ENCODE measurements at regions not wholly inside any gene's neighbourhood (a gene's known extent, or its start where the extent isn't known, plus 50 kb on each side); places are given as distances from the start of the nearest gene placed in this dataset.

GRCh38 chr1:163745204-163745603, 423.4 kb downstream of the NUF2 start:
- H3K27ac ChIP-seq (replicated peaks), result no peak overlapping the region
- peaks cover 36% of the 10 kb centered on the region for H3K9me3 ChIP-seq (replicated peaks)
- intact Hi-C loops (cut with micrococcal nuclease), result no loop called here
- H3K27me3 ChIP-seq (ENCODE audit: low read depth), result no peaks in the 10 kb centered on the region
- no peak for DNase-seq
- no peaks in the 10 kb centered on the region for H3K4me1 ChIP-seq
- no peak for TF ChIP-seq CTCF (IDR thresholded peaks at IDR 0.05; ENCODE audit: borderline replicate concordance)
- no peak overlapping the region for H3K4me3 ChIP-seq
- no peaks in the 10 kb centered on the region for H3K36me3 ChIP-seq

DNA sequence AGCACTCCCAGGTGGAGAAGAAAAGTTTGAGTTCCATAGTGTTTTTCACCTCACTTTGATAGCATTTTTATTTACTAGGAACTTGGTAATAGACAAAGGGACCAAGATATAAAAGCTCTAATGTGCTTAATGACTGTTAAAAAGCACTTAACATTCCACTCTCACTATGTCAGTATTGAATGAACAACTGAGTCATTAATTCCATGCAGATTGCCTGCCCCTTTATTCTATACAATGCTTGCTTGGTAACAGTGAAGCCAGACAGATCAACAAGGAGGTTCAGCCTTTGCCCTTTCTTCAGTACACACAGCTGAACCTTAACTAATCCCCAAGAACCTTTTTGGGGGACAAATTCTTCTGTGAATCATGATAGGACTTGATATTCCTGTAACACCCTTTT, 425.5 kb downstream of the NUF2 start:
- H3K36me3 ChIP-seq, result no peaks in the 10 kb centered on the region
- no peak for DNase-seq
- intact Hi-C loops (cut with micrococcal nuclease), result no loop called here
- H3K27ac ChIP-seq (replicated peaks), result no peak overlapping the region
- no peaks in the 10 kb centered on the region for H3K4me1 ChIP-seq
- no peak for TF ChIP-seq CTCF (IDR thresholded peaks at IDR 0.05; ENCODE audit: borderline replicate concordance)
- no peaks in the 10 kb centered on the region for H3K27me3 ChIP-seq (ENCODE audit: low read depth)
- H3K9me3 ChIP-seq (replicated peaks), result peaks cover 23% of the 10 kb centered on the region
- no peak overlapping the region for H3K4me3 ChIP-seq

GRCh38 chr1:163747855-163748254, 426.1 kb downstream of the NUF2 start:
- no peak overlapping the region for H3K4me3 ChIP-seq
- intact Hi-C loops (cut with micrococcal nuclease), result no loop called here
- TF ChIP-seq CTCF (IDR thresholded peaks at IDR 0.05; ENCODE audit: borderline replicate concordance), result no peak
- H3K4me1 ChIP-seq, result no peaks in the 10 kb centered on the region
- H3K27me3 ChIP-seq (ENCODE audit: low read depth), result no peaks in the 10 kb centered on the region
- no peak for DNase-seq
- no peak overlapping the region for H3K27ac ChIP-seq (replicated peaks)
- peaks cover 17% of the 10 kb centered on the region for H3K9me3 ChIP-seq (replicated peaks)
- no peaks in the 10 kb centered on the region for H3K36me3 ChIP-seq

GRCh38 chr1:163758977-163759670, 437.4 kb downstream of the NUF2 start:
- no peak for TF ChIP-seq CTCF (IDR thresholded peaks at IDR 0.05; ENCODE audit: borderline replicate concordance)
- no peak for DNase-seq
- H3K36me3 ChIP-seq, result no peaks in the 10 kb centered on the region
- H3K27me3 ChIP-seq (ENCODE audit: low read depth), result no peaks in the 10 kb centered on the region
- H3K27ac ChIP-seq (replicated peaks), result no peak overlapping the region
- intact Hi-C loops (cut with micrococcal nuclease), result no loop called here
- no peak overlapping the region for H3K4me3 ChIP-seq
- H3K4me1 ChIP-seq, result no peaks in the 10 kb centered on the region
- H3K9me3 ChIP-seq (replicated peaks), result peaks cover 35% of the 10 kb centered on the region

- no peak for DNase-seq
- Histone ChIP-seq H3K27ac (replicated peaks) (no peak overlapping the region), H3K27me3 (ENCODE audit: low read depth) (no peaks in the 10 kb centered on the region), H3K36me3 (no peaks in the 10 kb centered on the region), H3K4me3 (no peak overlapping the region), H3K9me3 (replicated peaks) (peaks cover 32% of the 10 kb centered on the region), H3K4me1 (no peaks in the 10 kb centered on the region)
- no peak for TF ChIP-seq CTCF (IDR thresholded peaks at IDR 0.05; ENCODE audit: borderline replicate concordance)
- intact Hi-C loops (cut with micrococcal nuclease), result no loop called here
These were observed 440.1 kb downstream of the NUF2 start for GRCh38 chr1:163761898-163762297.
